DMS53 treated with DMSO at 0.1 percent for 48 hours (cell line): ENCODE measurements at regions not wholly inside any gene's neighbourhood (a gene's known extent, or its start where the extent isn't known, plus 50 kb on each side); places are given as distances from the start of the nearest gene placed in this dataset.
A peak's percentile ranks its signal among the peaks of the same experiment; 100 is the strongest.
"Not testable (repeated sequence)": the region's sequence is repeated elsewhere in the genome, so short reads cannot be mapped to it uniquely, and the experiment has no call there.

Experiments
- DNase-seq: peaks from one replicate; lab custom pipeline; 2025; ENCODE audit not compliant: unreplicated experiment; lab: John Stamatoyannopoulos, UW

GRCh38 chr4:118410138-118410537 lies 57.3 kb upstream of the PRSS12 start:
- DNase-seq: no peak

- DNase-seq: no peak
Measured at GRCh38 chr4:118417325-118417724, 64.5 kb upstream of the PRSS12 start.

GRCh38 chr4:118417800-118418199 lies 65.0 kb upstream of the PRSS12 start:
- DNase-seq: not testable (repeated sequence)

- not testable (repeated sequence) for DNase-seq
Measured at GRCh38 chr4:118418396-118418795, 65.6 kb upstream of the PRSS12 start.

GRCh38 chr4:118419626-118420025 lies 66.8 kb upstream of the PRSS12 start:
- not testable (repeated sequence) for DNase-seq

GRCh38 chr4:118424062-118424461 lies 71.3 kb upstream of the PRSS12 start:
- peak; percentile 1 for DNase-seq

- DNase-seq: not testable (repeated sequence)
Measured at GRCh38 chr4:118428881-118429280, 76.1 kb upstream of the PRSS12 start.

- DNase-seq: not testable (repeated sequence)
Measured at GRCh38 chr4:118432359-118432758, 79.6 kb upstream of the PRSS12 start.

- not testable (repeated sequence) for DNase-seq
Measured at GRCh38 chr4:118433612-118434375, 81.0 kb upstream of the PRSS12 start.

- DNase-seq: not testable (repeated sequence)
Measured at GRCh38 chr4:118435415-118435814, 82.6 kb upstream of the PRSS12 start.

- not testable (repeated sequence) for DNase-seq
Measured at GRCh38 chr4:118442115-118442837, 89.5 kb upstream of the PRSS12 start.

- DNase-seq: not testable (repeated sequence)
Measured at GRCh38 chr4:118447397-118447796, 94.6 kb upstream of the PRSS12 start.

GRCh38 chr4:118454857-118455256 lies 102.1 kb upstream of the PRSS12 start:
- not testable (repeated sequence) for DNase-seq

GRCh38 chr4:118461435-118461834 lies 108.6 kb upstream of the PRSS12 start:
- DNase-seq: not testable (repeated sequence)

GRCh38 chr4:118465831-118466230 lies 113.0 kb upstream of the PRSS12 start:
- DNase-seq: not testable (repeated sequence)

GRCh38 chr4:118474001-118474626 lies 121.3 kb upstream of the PRSS12 start:
- DNase-seq: not testable (repeated sequence)

GRCh38 chr4:118474771-118475170 lies 122.0 kb upstream of the PRSS12 start:
- DNase-seq: not testable (repeated sequence)

- DNase-seq: not testable (repeated sequence)
Measured at GRCh38 chr4:118475901-118476300, 123.1 kb upstream of the PRSS12 start.

GRCh38 chr4:118477826-118478225 lies 125.0 kb upstream of the PRSS12 start:
- DNase-seq: not testable (repeated sequence)

- not testable (repeated sequence) for DNase-seq
Measured at GRCh38 chr4:118485801-118486314, 133.1 kb upstream of the PRSS12 start.

GRCh38 chr4:118492963-118493362 lies 140.2 kb upstream of the PRSS12 start:
- DNase-seq: not testable (repeated sequence)
